Natural killer cell (primary cell): ENCODE measurements at regions not wholly inside any gene's neighbourhood (a gene's known extent, or its start where the extent isn't known, plus 50 kb on each side); places are given as distances from the start of the nearest gene placed in this dataset.

Source experiments
- ATAC-seq, 3 donors: fragments of 150-1000 bp in 2 of 3; fragments of 200-7000 bp in 1 of 3; cut with Tn5 transposase; 1 replicate in 1 of 3; 2 replicates in 2 of 3; pipeline ENCODE4 v1.10.0; 2021; ENCODE audit warnings: mild to moderate bottlenecking in 2 of 3, moderate library complexity in 2 of 3
- DNase-seq, 2 donors: peaks; one replicate each; pipeline versions ENCODE4 v3.0.0 to v3.0.0-alpha.2; 2013 to 2021; ENCODE audit warnings: mixed read lengths in 1 of 2
- H3K27ac ChIP-seq: one replicate; pipeline ENCODE4 v1.5.1; 2013; ENCODE audit warnings: mild to moderate bottlenecking, low read length
- H3K27me3 ChIP-seq: one replicate; pipeline ENCODE4 v1.6.1; 2013; ENCODE audit warnings: low read length; ENCODE audit not compliant: control insufficient read depth, insufficient read depth
- H3K36me3 ChIP-seq: one replicate; pipeline ENCODE4 v1.6.1; 2013; ENCODE audit warnings: low read length; ENCODE audit not compliant: control insufficient read depth, insufficient read depth
- H3K4me1 ChIP-seq: one replicate; pipeline ENCODE4 v1.6.1; 2013; ENCODE audit warnings: low read length; ENCODE audit not compliant: control insufficient read depth, insufficient read depth
- H3K4me3 ChIP-seq: one replicate; pipeline ENCODE4 v1.5.1; 2013; ENCODE audit warnings: low read length
- H3K9me3 ChIP-seq: one replicate; pipeline ENCODE4 v1.6.1; 2013; ENCODE audit warnings: low read length; ENCODE audit not compliant: control insufficient read depth, insufficient read depth
- H3K27ac Mint-ChIP-seq, 2 donors: one replicate each; pipeline ENCODE4 v1.8.0; 2022; ENCODE audit warnings: mild to moderate bottlenecking in 2 of 2, mixed read lengths in 2 of 2, moderate library complexity in 1 of 2
- H3K27me3 Mint-ChIP-seq, 2 donors: one replicate each; pipeline ENCODE4 v1.8.0; 2022; ENCODE audit warnings: low read depth in 2 of 2, mixed read lengths in 2 of 2
- H3K36me3 Mint-ChIP-seq: one replicate; pipeline ENCODE4 v1.8.0; 2022; ENCODE audit warnings: mixed read lengths
- H3K4me1 Mint-ChIP-seq, 2 donors: one replicate each; pipeline ENCODE4 v1.8.0; 2022; ENCODE audit warnings: mixed read lengths in 2 of 2
- H3K4me3 Mint-ChIP-seq: one replicate; pipeline ENCODE4 v1.8.0; 2022; ENCODE audit warnings: mild to moderate bottlenecking, moderate library complexity, mixed read lengths
- H3K9me3 Mint-ChIP-seq, 2 donors: one replicate each; pipeline ENCODE4 v1.8.0; 2022; ENCODE audit warnings: mixed read lengths in 2 of 2
- WGBS: methylation state at CpG from one replicate; pipeline ENCODE4 v1.1.7; 2013; ENCODE audit warnings: missing lambda C conversion rate; ENCODE audit not compliant: insufficient coverage; 5-methylcytosine and 5-hydroxymethylcytosine counted together
- intact Hi-C: fragments of 100-400 bp; cut with micrococcal nuclease; formaldehyde crosslinking; loops from one replicate; pipeline ENCODE4 v1.14.2; 2022
- TF ChIP-seq, protein P1 (sequence below): fragments of 200-600 bp; IDR thresholded peaks from one replicate; pipeline ENCODE4 v1.8.0; 2022; ENCODE audit warnings: antibody characterized with exemption

DNA sequence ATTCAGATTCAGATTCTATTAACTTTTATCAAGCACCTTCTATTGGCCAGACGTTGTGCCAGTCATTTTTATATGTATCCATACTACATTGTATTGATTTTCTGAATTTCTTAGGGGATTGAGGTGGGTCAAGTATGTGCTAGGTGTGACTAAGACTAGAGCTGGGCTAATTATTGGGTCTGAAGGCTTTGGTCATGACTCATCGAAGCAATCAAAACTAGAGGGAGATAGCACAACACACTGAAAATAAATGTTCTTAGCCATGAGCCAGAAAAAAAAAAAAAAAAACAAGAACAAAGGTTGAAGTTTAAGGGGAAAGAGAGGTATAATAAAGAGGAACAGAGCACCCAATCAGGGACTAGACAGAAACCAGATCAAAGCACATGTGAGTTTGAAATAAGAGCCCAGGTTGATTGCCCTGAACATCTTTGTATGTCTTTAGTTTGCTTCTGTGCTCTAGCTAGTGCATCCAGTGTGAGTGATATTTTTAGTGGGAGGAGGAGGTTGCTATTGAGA lies 171.6 kb upstream of the FOXP2 start:
- DNase-seq, result no peak
- Histone ChIP-seq H3K27me3 (no peaks in the 10 kb centered on the region), H3K9me3 (no peaks in the 10 kb centered on the region), H3K27ac (no peak overlapping the region), H3K36me3 (no peaks in the 10 kb centered on the region), H3K4me3 (no peak overlapping the region), H3K4me1 (no peaks in the 10 kb centered on the region)
- ATAC-seq, result no peak
- Mint-ChIP-seq H3K27me3 (no peaks in the 10 kb centered on the region), H3K36me3 (no peaks in the 10 kb centered on the region), H3K4me1 (no peaks in the 10 kb centered on the region), H3K9me3 (peaks cover 11% of the 10 kb centered on the region in 2 donors), H3K27ac (no peak overlapping the region), H3K4me3 (no peak overlapping the region)
- intact Hi-C loops, result no loop called here
- TF ChIP-seq, protein P1, sequence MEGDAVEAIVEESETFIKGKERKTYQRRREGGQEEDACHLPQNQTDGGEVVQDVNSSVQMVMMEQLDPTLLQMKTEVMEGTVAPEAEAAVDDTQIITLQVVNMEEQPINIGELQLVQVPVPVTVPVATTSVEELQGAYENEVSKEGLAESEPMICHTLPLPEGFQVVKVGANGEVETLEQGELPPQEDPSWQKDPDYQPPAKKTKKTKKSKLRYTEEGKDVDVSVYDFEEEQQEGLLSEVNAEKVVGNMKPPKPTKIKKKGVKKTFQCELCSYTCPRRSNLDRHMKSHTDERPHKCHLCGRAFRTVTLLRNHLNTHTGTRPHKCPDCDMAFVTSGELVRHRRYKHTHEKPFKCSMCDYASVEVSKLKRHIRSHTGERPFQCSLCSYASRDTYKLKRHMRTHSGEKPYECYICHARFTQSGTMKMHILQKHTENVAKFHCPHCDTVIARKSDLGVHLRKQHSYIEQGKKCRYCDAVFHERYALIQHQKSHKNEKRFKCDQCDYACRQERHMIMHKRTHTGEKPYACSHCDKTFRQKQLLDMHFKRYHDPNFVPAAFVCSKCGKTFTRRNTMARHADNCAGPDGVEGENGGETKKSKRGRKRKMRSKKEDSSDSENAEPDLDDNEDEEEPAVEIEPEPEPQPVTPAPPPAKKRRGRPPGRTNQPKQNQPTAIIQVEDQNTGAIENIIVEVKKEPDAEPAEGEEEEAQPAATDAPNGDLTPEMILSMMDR, result no peak
- WGBS, result 100% methylated on average over 1 of the region's 2 CpGs

GRCh38 chr7:114229246-114229645 lies 185.4 kb upstream of the FOXP2 start:
- Histone ChIP-seq H3K27me3 (no peaks in the 10 kb centered on the region), H3K9me3 (no peaks in the 10 kb centered on the region), H3K4me1 (no peaks in the 10 kb centered on the region), H3K36me3 (no peaks in the 10 kb centered on the region), H3K27ac (no peak overlapping the region), H3K4me3 (no peak overlapping the region)
- no CpG with 5 or more reads among the region's 1 CpG for WGBS
- ATAC-seq (no peak), DNase-seq (no peak)
- H3K4me1 Mint-ChIP-seq, result no peaks in the 10 kb centered on the region
- TF ChIP-seq, protein P1, result no peak
- intact Hi-C loops, result no loop called here
- H3K9me3 Mint-ChIP-seq, result peaks cover 7 to 21% of the 10 kb centered on the region in 2 donors
- no peak overlapping the region for H3K4me3 Mint-ChIP-seq
- no peak overlapping the region for H3K27ac Mint-ChIP-seq
- H3K36me3 Mint-ChIP-seq, result no peaks in the 10 kb centered on the region
- no peaks in the 10 kb centered on the region for H3K27me3 Mint-ChIP-seq

- no peaks in the 10 kb centered on the region for H3K36me3 Mint-ChIP-seq
- Histone ChIP-seq H3K27ac (no peak overlapping the region), H3K27me3 (no peaks in the 10 kb centered on the region), H3K4me3 (no peak overlapping the region), H3K36me3 (no peaks in the 10 kb centered on the region), H3K4me1 (no peaks in the 10 kb centered on the region), H3K9me3 (no peaks in the 10 kb centered on the region)
- H3K27ac Mint-ChIP-seq, result no peak overlapping the region
- H3K27me3 Mint-ChIP-seq, result no peaks in the 10 kb centered on the region
- no peak overlapping the region for H3K4me3 Mint-ChIP-seq
- TF ChIP-seq, protein P1, result no peak
- no peak for DNase-seq
- intact Hi-C loops, result no loop called here
- no peaks in the 10 kb centered on the region for H3K4me1 Mint-ChIP-seq
- ATAC-seq, result no peak
- peaks cover 6 to 18% of the 10 kb centered on the region in 2 donors for H3K9me3 Mint-ChIP-seq
Observed at GRCh38 chr7:114225784-114226183, 188.8 kb upstream of the FOXP2 start.

GRCh38 chr7:114218283-114218682 lies 196.3 kb upstream of the FOXP2 start:
- no CpG with 5 or more reads among the region's 1 CpG for WGBS
- Histone ChIP-seq H3K36me3 (no peaks in the 10 kb centered on the region), H3K27me3 (no peaks in the 10 kb centered on the region), H3K9me3 (no peaks in the 10 kb centered on the region), H3K27ac (no peak overlapping the region), H3K4me1 (no peaks in the 10 kb centered on the region), H3K4me3 (no peak overlapping the region)
- Mint-ChIP-seq H3K27ac (no peak overlapping the region), H3K4me3 (no peak overlapping the region), H3K36me3 (no peaks in the 10 kb centered on the region), H3K4me1 (no peaks in the 10 kb centered on the region), H3K9me3 (no peaks in the 10 kb centered on the region), H3K27me3 (no peaks in the 10 kb centered on the region)
- intact Hi-C loops, result no loop called here
- ATAC-seq (no peak), DNase-seq (no peak)
- TF ChIP-seq, protein P1, result no peak
